ENCODE measurements at regions not wholly inside any gene's neighbourhood (a gene's known extent, or its start where the extent isn't known, plus 50 kb on each side); places are given as distances from the start of the nearest gene placed in this dataset.

GRCh38 chr18:38023871-38024270 is 458.3 kb upstream of the CELF4 start:
- no peaks in the 10 kb centered on the region for H3K36me3 ChIP-seq
- DNase-seq (no peak), ATAC-seq (no peak)
- H3K27me3 ChIP-seq (ENCODE audit: low read depth) = no peaks in the 10 kb centered on the region
- intact Hi-C loops (cut with DNase I) = no loop called here
- no peak overlapping the region for H3K27ac ChIP-seq
- no peak overlapping the region for H3K4me3 ChIP-seq
- no peak for TF ChIP-seq CTCF (IDR thresholded peaks at IDR 0.05)
- no peaks in the 10 kb centered on the region for H3K9me3 ChIP-seq
- no peaks in the 10 kb centered on the region for H3K4me1 ChIP-seq

DNA sequence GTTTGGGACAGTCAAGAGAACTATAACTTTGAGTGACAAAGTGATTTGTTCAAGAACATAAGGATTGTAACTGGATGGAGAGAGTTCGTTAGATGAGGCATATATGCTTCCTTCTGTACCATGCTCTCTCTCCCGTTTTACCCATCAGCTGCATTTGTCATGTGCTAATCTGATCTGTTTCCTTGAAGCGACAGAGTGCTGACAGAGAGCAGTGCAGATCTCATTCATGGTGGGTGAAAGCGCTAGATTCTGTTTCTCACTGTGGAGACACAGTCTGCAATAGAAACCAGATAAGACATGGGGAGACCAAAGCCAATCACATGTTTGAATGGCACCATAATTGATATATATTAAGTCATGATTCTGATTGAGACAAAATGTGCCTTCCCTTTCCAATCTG is 456.6 kb upstream of the CELF4 start:
- TF ChIP-seq CTCF (IDR thresholded peaks at IDR 0.05) = no peak
- intact Hi-C loops (cut with DNase I) = no loop called here
- Histone ChIP-seq H3K27me3 (ENCODE audit: low read depth) (no peaks in the 10 kb centered on the region), H3K27ac (no peak overlapping the region), H3K9me3 (no peaks in the 10 kb centered on the region), H3K4me1 (no peaks in the 10 kb centered on the region), H3K36me3 (no peaks in the 10 kb centered on the region), H3K4me3 (no peak overlapping the region)
- ATAC-seq (no peak), DNase-seq (no peak)

DNA sequence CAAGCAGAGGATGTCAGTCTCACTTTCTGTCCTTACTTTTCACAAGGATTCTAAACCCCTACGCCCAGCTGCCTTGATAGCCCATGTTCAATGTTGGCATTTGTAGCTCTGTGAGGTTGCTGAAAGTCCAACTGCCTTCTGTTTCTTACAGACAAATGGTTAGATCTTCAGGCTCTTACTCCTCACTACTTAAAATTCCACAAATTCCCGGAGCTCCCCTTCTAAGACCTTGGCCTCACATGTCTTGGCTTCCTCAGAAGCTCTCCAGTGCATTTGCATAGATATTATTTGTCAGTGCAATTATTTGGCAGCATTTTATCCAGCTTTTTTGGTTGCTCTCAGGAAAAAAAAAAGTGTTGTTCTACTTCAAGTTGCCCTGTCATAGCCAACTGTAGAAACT is 453.7 kb upstream of the CELF4 start:
- H3K4me1 ChIP-seq = no peaks in the 10 kb centered on the region
- no peaks in the 10 kb centered on the region for H3K27me3 ChIP-seq (ENCODE audit: low read depth)
- ATAC-seq (no peak), DNase-seq (no peak)
- H3K36me3 ChIP-seq = no peaks in the 10 kb centered on the region
- no peak overlapping the region for H3K27ac ChIP-seq
- intact Hi-C loops (cut with DNase I) = no loop called here
- no peak overlapping the region for H3K4me3 ChIP-seq
- no peaks in the 10 kb centered on the region for H3K9me3 ChIP-seq
- TF ChIP-seq CTCF (IDR thresholded peaks at IDR 0.05) = no peak

DNA sequence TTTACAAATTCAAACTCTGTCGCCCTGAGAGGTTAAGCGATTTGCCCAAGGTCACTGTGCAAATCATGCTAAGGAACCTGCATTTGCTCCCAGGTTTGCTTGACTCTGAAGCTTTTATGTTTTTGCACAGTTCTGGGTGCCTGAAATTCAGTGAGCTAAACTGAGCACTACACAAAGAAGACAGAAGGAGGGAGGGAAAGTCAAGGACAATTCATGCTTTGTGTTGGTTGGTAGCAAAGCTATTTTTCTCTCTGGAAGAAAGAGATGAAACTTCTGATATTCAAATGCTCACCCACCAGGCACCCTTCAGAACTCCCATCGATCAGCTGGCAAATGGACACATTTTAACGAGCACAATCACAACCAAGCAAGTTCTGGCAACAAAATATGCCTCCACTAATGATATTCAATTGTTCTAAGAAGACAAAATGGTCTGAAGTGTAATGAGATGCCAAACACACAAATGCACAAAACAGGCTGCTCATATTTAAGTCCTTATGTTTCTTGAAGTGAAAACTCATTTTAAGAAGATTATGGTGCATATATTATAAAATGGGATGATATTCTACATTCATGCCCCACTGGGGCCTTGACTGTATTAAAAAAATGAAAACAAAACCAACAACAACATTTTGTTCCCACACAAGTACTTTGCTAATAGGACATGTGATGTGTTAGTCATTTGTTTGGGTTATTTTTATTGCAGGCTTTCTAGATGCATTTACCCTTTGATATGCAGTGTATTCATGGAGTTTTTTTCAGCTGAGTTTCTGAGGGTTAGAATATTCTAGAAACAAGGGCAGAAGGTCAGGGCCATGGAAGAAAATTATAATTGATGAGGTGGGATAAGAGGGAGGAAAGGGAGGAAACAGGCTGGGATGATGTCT is 445.6 kb upstream of the CELF4 start:
- Histone ChIP-seq H3K36me3 (no peaks in the 10 kb centered on the region), H3K4me3 (no peak overlapping the region), H3K9me3 (no peaks in the 10 kb centered on the region), H3K27me3 (ENCODE audit: low read depth) (no peaks in the 10 kb centered on the region), H3K4me1 (no peaks in the 10 kb centered on the region), H3K27ac (no peak overlapping the region)
- ATAC-seq (no peak), DNase-seq (no peak)
- intact Hi-C loops (cut with DNase I) = no loop called here
- no peak for TF ChIP-seq CTCF (IDR thresholded peaks at IDR 0.05)

- Histone ChIP-seq H3K9me3 (no peaks in the 10 kb centered on the region), H3K27me3 (ENCODE audit: low read depth) (no peaks in the 10 kb centered on the region), H3K4me1 (no peaks in the 10 kb centered on the region), H3K27ac (no peak overlapping the region), H3K36me3 (no peaks in the 10 kb centered on the region), H3K4me3 (no peak overlapping the region)
- TF ChIP-seq CTCF (IDR thresholded peaks at IDR 0.05) = no peak
- ATAC-seq = no peak
- DNase-seq = no peak
- intact Hi-C loops (cut with DNase I) = no loop called here
Measured at GRCh38 chr18:38010037-38010436, 444.4 kb upstream of the CELF4 start.
